ENCODE measurements at regions not wholly inside any gene's neighbourhood (a gene's known extent, or its start where the extent isn't known, plus 50 kb on each side); places are given as distances from the start of the nearest gene placed in this dataset.

DNA sequence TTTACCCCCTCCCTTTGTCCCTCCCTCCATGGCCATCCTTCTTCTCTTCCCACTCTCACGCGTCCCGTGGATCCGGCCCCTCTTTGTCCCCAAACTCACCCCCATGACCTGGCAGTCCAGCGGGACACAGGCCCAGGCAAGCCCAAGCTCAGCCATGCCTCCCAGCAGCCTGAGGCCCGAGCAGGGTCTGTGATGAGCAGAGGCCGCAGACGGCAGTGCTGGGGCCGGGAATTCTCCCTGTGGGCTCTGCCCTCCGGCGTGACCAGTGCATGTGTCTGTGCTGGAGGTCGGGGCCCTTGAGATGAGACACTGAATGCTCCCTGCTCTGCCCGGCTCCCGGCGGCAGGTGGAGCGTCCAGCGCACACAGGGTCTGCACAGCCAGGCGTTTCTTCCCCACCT lies 237.9 kb downstream of the BRD1 start:
- Histone ChIP-seq H3K27me3 (no peaks in the 10 kb centered on the region), H3K4me1 (peaks cover 0 to 3% of the 10 kb centered on the region in 2 donors), H3K9me3 (no peaks in the 10 kb centered on the region), H3K27ac (no peak overlapping the region), H3K36me3 (no peaks in the 10 kb centered on the region), H3K4me3 (no peak overlapping the region)
- TF ChIP-seq CTCF (IDR thresholded peaks at IDR 0.05) = no peak
- ATAC-seq (no peak), DNase-seq (peak in 1 of 4 donors; percentile 63)
- intact Hi-C loops (cut with DNase I) = no loop called here

- Histone ChIP-seq H3K4me3 (no peak overlapping the region), H3K27me3 (no peaks in the 10 kb centered on the region), H3K4me1 (peaks cover 0 to 3% of the 10 kb centered on the region in 2 donors), H3K36me3 (no peaks in the 10 kb centered on the region), H3K9me3 (no peaks in the 10 kb centered on the region), H3K27ac (no peak overlapping the region)
- intact Hi-C loops (cut with DNase I) = no loop called here
- no peak for DNase-seq
- no peak for TF ChIP-seq CTCF (IDR thresholded peaks at IDR 0.05)
- no peak for ATAC-seq
Measured at GRCh38 chr22:49589301-49589700, 238.4 kb downstream of the BRD1 start.

DNA sequence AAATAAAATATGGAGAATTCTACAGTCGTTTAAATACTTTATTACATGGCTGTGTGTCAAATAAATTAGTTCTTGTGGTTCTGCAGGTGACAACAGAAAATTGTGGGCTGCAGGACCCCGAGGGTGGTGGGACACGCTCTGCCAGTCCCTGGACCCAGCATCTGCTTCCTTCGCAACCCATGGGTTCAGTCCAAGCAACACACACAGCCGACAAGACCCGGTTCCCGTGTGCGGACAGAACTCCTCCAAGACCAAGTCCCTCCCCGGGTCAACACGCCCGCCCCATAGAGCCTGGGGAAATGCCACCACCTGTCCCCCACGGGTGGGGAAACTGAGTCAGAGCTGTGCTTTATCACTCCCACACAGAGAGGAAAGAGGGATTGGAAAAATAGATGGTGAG lies 238.9 kb downstream of the BRD1 start:
- Histone ChIP-seq H3K4me3 (no peak overlapping the region), H3K36me3 (no peaks in the 10 kb centered on the region), H3K9me3 (no peaks in the 10 kb centered on the region), H3K27me3 (no peaks in the 10 kb centered on the region), H3K27ac (no peak overlapping the region), H3K4me1 (peaks cover 0 to 3% of the 10 kb centered on the region in 2 donors)
- intact Hi-C loops (cut with DNase I) = no loop called here
- DNase-seq (no peak), ATAC-seq (no peak)
- TF ChIP-seq CTCF (IDR thresholded peaks at IDR 0.05) = no peak

DNA sequence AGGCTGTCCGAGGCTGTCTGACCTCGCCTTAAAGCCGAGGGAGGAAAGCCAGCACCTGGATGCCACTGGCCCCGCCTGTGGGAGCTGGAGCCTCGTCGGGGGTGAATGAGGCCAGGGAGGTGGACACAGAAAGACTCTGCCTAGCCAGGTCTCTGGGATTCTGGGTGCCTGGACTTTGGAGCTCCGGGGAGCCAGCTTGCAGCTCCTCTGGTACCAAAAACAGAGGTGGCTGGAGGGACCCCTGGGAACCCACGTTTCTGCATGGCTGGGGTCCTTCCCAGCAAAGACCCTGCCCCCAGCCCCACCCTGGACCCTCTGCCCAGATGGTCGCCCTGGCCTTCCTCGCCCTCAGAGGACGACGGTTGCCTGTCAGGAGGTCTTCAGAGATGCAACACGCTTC lies 239.7 kb downstream of the BRD1 start:
- Histone ChIP-seq H3K9me3 (no peaks in the 10 kb centered on the region), H3K4me3 (no peak overlapping the region), H3K27me3 (no peaks in the 10 kb centered on the region), H3K4me1 (peaks cover 0 to 3% of the 10 kb centered on the region in 2 donors), H3K36me3 (peaks cover 0 to 4% of the 10 kb centered on the region in 2 donors), H3K27ac (no peak overlapping the region)
- intact Hi-C loops (cut with DNase I) = no loop called here
- ATAC-seq (no peak), DNase-seq (no peak)
- no peak for TF ChIP-seq CTCF (IDR thresholded peaks at IDR 0.05)

GRCh38 chr22:49587421-49587820 lies 240.3 kb downstream of the BRD1 start:
- Histone ChIP-seq H3K4me3 (no peak overlapping the region), H3K27ac (no peak overlapping the region), H3K9me3 (no peaks in the 10 kb centered on the region), H3K27me3 (no peaks in the 10 kb centered on the region), H3K4me1 (peaks cover 0 to 3% of the 10 kb centered on the region in 2 donors), H3K36me3 (peaks cover 0 to 4% of the 10 kb centered on the region in 2 donors)
- no peak for DNase-seq
- no peak for TF ChIP-seq CTCF (IDR thresholded peaks at IDR 0.05)
- ATAC-seq = no peak
- intact Hi-C loops (cut with DNase I) = no loop called here

All from left lung (tissue), 4 donors.